ENCODE measurements at regions not wholly inside any gene's neighbourhood (a gene's known extent, or its start where the extent isn't known, plus 50 kb on each side); places are given as distances from the start of the nearest gene placed in this dataset.

DNA sequence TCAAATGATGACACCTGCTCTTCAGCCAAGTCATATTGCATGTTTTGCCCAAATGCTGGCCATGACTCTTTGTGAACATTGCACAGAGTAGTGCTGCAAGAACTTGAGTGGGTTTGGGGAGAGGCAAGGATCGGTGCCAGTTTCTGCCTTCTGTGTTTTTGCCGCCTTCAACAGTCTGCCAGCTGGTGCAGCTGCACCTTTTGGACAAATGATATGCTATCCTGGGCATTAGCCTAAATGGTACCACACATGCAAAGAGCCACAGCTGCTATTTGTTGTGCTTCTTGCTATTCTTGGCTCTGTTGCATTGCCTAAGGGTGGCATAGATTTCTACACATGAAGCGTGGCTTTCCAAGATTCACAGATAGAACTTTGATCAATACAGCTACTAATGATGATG lies 189.0 kb upstream of the CCN2 start:
- Mint-ChIP-seq H3K9me3 (ENCODE audit: unreplicated experiment) (no peaks in the 10 kb centered on the region), H3K4me3 (ENCODE audit: unreplicated experiment) (no peak overlapping the region)

DNA sequence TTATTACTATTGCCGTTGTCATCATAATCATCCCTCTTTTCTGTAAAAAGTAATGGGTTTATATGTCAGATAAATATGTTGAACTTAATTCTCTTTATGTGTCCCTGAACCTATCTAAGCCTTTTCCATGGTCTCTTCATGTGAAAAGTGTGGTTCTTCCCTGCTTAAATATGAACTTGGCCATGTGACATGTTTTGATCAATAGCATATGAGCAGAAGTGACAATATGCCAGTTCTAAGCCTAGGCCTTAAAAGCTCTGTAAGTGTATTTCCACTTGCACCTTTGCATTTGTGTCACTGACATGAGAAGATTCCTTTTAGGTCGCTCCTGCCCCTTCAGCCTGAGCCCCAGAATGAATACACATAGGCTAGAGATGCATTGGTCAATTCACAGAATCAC lies 188.4 kb upstream of the CCN2 start:
- Mint-ChIP-seq H3K4me1 (ENCODE audit: unreplicated experiment) (peaks cover 8% of the 10 kb centered on the region), H3K9me3 (ENCODE audit: unreplicated experiment) (no peaks in the 10 kb centered on the region), H3K27me3 (ENCODE audit: unreplicated experiment) (no peaks in the 10 kb centered on the region), H3K4me3 (ENCODE audit: unreplicated experiment) (no peak overlapping the region), H3K36me3 (ENCODE audit: unreplicated experiment) (peaks cover 2% of the 10 kb centered on the region), H3K27ac (ENCODE audit: unreplicated experiment) (no peak overlapping the region)
- TF ChIP-seq, protein P1, sequence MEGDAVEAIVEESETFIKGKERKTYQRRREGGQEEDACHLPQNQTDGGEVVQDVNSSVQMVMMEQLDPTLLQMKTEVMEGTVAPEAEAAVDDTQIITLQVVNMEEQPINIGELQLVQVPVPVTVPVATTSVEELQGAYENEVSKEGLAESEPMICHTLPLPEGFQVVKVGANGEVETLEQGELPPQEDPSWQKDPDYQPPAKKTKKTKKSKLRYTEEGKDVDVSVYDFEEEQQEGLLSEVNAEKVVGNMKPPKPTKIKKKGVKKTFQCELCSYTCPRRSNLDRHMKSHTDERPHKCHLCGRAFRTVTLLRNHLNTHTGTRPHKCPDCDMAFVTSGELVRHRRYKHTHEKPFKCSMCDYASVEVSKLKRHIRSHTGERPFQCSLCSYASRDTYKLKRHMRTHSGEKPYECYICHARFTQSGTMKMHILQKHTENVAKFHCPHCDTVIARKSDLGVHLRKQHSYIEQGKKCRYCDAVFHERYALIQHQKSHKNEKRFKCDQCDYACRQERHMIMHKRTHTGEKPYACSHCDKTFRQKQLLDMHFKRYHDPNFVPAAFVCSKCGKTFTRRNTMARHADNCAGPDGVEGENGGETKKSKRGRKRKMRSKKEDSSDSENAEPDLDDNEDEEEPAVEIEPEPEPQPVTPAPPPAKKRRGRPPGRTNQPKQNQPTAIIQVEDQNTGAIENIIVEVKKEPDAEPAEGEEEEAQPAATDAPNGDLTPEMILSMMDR (IDR thresholded peaks at IDR 0.05) = no peak
- no peak for DNase-seq (ENCODE audit: extremely low spot score, unreplicated experiment)

More for the DNA sequence above, 189.0 kb upstream of the CCN2 start:
- no peak overlapping the region for H3K27ac Mint-ChIP-seq (ENCODE audit: unreplicated experiment)
- no peak for DNase-seq (ENCODE audit: extremely low spot score, unreplicated experiment)
- H3K4me1 Mint-ChIP-seq (ENCODE audit: unreplicated experiment) = peaks cover 8% of the 10 kb centered on the region
- peaks cover 2% of the 10 kb centered on the region for H3K36me3 Mint-ChIP-seq (ENCODE audit: unreplicated experiment)
- no peaks in the 10 kb centered on the region for H3K27me3 Mint-ChIP-seq (ENCODE audit: unreplicated experiment)
- TF ChIP-seq, protein P1 (IDR thresholded peaks at IDR 0.05) = no peak

DNA sequence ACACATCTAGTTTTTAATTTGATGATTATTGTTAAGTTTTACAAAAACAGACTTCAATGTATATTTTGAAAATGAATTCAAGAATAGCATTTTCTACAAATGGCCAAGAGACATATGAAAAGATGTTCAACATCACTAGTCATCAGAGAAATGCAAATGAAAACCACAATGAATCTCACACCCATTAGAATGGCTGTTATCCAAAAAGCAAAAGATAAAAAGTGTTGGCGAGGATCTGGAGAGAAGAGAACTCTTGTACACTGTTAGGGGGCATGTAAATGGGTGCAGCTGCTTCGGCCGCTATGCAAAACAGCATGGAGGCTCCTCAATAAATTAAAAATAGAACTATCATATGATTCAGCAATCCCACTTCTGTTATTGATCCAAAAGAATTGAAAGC lies 185.8 kb upstream of the CCN2 start:
- H3K4me3 Mint-ChIP-seq (ENCODE audit: unreplicated experiment) = no peak overlapping the region
- H3K27me3 Mint-ChIP-seq (ENCODE audit: unreplicated experiment) = no peaks in the 10 kb centered on the region
- no peaks in the 10 kb centered on the region for H3K36me3 Mint-ChIP-seq (ENCODE audit: unreplicated experiment)
- no peak overlapping the region for H3K27ac Mint-ChIP-seq (ENCODE audit: unreplicated experiment)
- H3K4me1 Mint-ChIP-seq (ENCODE audit: unreplicated experiment) = peaks cover 25% of the 10 kb centered on the region
- no peak for DNase-seq (ENCODE audit: extremely low spot score, unreplicated experiment)
- TF ChIP-seq, protein P1 (IDR thresholded peaks at IDR 0.05) = no peak
- H3K9me3 Mint-ChIP-seq (ENCODE audit: unreplicated experiment) = no peaks in the 10 kb centered on the region

DNA sequence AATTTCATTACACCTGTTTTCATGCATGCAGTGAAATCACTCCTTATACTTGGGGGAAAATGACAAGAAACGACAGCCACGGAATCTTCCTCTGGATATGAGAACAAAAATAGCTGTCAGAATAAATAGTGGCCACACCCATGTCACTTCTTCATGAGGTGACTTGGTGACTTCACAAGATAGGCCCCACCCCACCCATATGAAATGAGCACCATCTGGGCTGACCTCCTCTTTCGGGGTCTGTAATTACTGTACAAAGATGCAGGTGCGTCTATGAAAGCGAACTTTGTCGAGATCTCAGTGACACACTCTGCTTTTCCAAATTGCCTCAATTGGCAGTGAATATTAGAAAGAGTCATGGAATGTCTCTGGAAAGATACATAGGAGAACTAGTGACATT lies 184.2 kb upstream of the CCN2 start:
- DNase-seq (ENCODE audit: extremely low spot score, unreplicated experiment) = no peak
- TF ChIP-seq, protein P1 (IDR thresholded peaks at IDR 0.05) = no peak
- Mint-ChIP-seq H3K36me3 (ENCODE audit: unreplicated experiment) (no peaks in the 10 kb centered on the region), H3K27me3 (ENCODE audit: unreplicated experiment) (no peaks in the 10 kb centered on the region), H3K4me1 (ENCODE audit: unreplicated experiment) (peaks cover 40% of the 10 kb centered on the region), H3K4me3 (ENCODE audit: unreplicated experiment) (no peak overlapping the region), H3K27ac (ENCODE audit: unreplicated experiment) (no peak overlapping the region), H3K9me3 (ENCODE audit: unreplicated experiment) (no peaks in the 10 kb centered on the region)

DNA sequence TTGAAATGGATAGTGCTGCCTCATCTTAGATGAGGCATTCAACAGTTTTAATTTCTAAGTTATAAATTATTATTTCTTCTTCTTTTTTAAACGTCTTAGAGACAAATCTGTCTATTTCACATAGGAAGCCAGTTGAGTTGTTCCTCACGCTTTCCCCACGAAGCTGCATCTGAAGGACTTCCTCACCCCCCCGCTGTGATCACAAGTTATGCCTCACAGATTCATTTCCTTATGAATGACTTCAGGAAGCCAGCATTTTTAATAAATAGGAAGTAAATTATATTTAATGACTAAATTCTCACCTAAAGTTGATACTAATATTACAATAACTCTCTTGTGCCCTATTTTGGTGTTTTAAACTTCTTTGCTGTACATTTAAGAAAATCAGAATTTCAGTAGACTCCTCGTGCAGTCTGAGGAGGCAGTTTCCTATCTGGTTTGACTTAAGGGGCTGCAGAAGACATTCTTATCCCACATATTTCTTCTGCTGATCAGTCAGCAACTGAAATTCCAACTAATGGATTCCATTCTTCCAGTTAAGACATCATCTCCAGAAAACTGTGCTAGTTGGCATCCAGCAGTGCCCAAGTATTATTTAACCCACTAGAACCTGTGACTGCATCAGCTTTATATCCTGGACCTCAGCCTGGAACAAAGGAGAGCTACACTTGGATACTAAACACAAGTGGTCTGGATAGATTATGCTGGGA lies 182.7 kb upstream of the CCN2 start:
- TF ChIP-seq, protein P1 (IDR thresholded peaks at IDR 0.05) = no peak
- no peak overlapping the region for H3K4me3 Mint-ChIP-seq (ENCODE audit: unreplicated experiment)
- H3K36me3 Mint-ChIP-seq (ENCODE audit: unreplicated experiment) = no peaks in the 10 kb centered on the region
- H3K4me1 Mint-ChIP-seq (ENCODE audit: unreplicated experiment) = peaks cover 41% of the 10 kb centered on the region
- no peaks in the 10 kb centered on the region for H3K9me3 Mint-ChIP-seq (ENCODE audit: unreplicated experiment)
- DNase-seq (ENCODE audit: extremely low spot score, unreplicated experiment) = no peak
- H3K27ac Mint-ChIP-seq (ENCODE audit: unreplicated experiment) = peak overlapping the region; percentile 89
- no peaks in the 10 kb centered on the region for H3K27me3 Mint-ChIP-seq (ENCODE audit: unreplicated experiment)
